SU-DHL-6 (cell line): ENCODE measurements at regions not wholly inside any gene's neighbourhood (a gene's known extent, or its start where the extent isn't known, plus 50 kb on each side); places are given as distances from the start of the nearest gene placed in this dataset.

ENCODE experiments used
- CTCF ChIP-seq: fragments of 200-600 bp; sonication (generic); IDR thresholded peaks from one replicate; pipeline ENCODE4 v1.5.1; 2017; ENCODE audit warnings: antibody characterized with exemption, mild to moderate bottlenecking, low read length, moderate library complexity; ENCODE audit not compliant: insufficient read depth, poor library complexity, severe bottlenecking
- EZH2phosphoT487 ChIP-seq: fragments of 200-600 bp; sonication (generic), shearing (Covaris generic); conservative IDR thresholded peaks from 2 replicates; pipeline ENCODE4 v1.6.1; 2018; ENCODE audit warnings: mild to moderate bottlenecking, antibody characterized with exemption, low read length, moderate library complexity, mixed read lengths

GRCh38 chr6:90383196-90383822, 86.7 kb upstream of the BACH2 start:
- TF ChIP-seq CTCF (no peak), EZH2phosphoT487 (no peak)
